ENCODE measurements at regions not wholly inside any gene's neighbourhood (a gene's known extent, or its start where the extent isn't known, plus 50 kb on each side); places are given as distances from the start of the nearest gene placed in this dataset.

DNA sequence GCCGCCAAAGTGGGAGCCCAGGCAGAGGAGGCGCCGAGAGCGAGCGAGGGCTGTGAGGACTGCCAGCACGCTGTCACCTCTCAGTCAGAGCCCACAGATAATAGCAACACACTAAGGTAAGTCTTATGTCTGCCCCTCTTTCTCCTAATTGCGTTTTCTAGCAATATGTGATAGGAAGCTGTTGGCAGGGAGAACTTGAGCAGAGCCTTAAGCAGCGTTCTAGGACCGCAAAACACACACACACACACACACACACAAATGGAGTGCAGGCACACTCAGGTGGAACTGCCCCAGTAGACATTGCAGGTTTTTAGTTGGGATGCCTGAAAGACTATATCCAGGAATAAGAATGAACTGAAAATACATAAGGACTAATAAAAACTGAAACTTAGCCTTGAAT is 1188.5 kb downstream of the NXPH1 start:
- no peak overlapping the region for H3K27ac Mint-ChIP-seq
- no peak for ATAC-seq

DNA sequence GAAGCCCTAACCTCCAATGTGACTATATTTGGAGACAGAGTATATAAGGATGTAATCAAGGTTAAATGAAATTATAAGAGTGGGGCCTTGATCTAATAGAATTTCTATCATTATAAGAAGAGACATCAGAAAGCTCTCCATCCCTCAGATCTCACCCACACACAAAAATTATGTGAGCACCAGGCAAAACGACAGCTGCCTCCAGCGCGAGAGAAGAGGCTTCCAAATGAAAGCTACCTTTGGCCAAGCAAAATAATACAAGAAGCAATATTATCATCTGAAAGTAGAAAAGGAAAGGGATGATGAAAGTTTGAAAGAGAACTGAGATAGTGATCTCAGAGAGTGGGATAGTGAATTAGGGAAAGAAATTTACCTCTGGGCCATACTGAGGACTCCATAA is 1192.5 kb downstream of the NXPH1 start:
- Mint-ChIP-seq H3K4me3 (no peak overlapping the region), H3K4me1 (no peaks in the 10 kb centered on the region), H3K27me3 (no peaks in the 10 kb centered on the region), H3K27ac (no peak overlapping the region), H3K9me3 (peaks cover 6% of the 10 kb centered on the region), H3K36me3 (ENCODE audit: low read depth) (no peaks in the 10 kb centered on the region)
- no peak for ATAC-seq
- no peak for DNase-seq

More for the DNA sequence above, 1188.5 kb downstream of the NXPH1 start:
- no peak for DNase-seq
- no peaks in the 10 kb centered on the region for H3K27me3 Mint-ChIP-seq
- no peaks in the 10 kb centered on the region for H3K36me3 Mint-ChIP-seq (ENCODE audit: low read depth)
- H3K4me1 Mint-ChIP-seq: no peaks in the 10 kb centered on the region
- peaks cover 18% of the 10 kb centered on the region for H3K9me3 Mint-ChIP-seq
- no peak overlapping the region for H3K4me3 Mint-ChIP-seq

DNA sequence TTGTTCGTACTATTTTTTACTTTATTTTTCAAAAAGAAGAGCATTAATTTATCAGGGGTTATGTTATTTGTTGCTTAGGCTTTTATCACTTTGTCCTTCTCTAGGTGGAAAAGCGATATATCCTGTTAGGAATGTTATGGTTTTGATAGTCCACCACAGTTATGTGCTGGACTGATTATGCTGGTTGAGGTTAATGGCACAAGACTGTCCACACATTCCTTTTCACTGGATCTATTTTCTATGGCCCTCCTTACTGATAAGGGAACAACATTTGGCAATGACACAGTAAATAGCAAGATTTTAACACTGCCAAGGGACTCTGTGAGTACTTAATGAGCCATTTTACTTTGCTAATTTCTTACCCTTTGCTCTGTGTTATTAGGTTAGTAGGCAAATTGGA is 1212.3 kb downstream of the NXPH1 start:
- DNase-seq (no peak), ATAC-seq (no peak)
- Mint-ChIP-seq H3K4me1 (no peaks in the 10 kb centered on the region), H3K9me3 (no peaks in the 10 kb centered on the region), H3K27me3 (no peaks in the 10 kb centered on the region), H3K4me3 (no peak overlapping the region), H3K36me3 (ENCODE audit: low read depth) (no peaks in the 10 kb centered on the region), H3K27ac (no peak overlapping the region)

DNA sequence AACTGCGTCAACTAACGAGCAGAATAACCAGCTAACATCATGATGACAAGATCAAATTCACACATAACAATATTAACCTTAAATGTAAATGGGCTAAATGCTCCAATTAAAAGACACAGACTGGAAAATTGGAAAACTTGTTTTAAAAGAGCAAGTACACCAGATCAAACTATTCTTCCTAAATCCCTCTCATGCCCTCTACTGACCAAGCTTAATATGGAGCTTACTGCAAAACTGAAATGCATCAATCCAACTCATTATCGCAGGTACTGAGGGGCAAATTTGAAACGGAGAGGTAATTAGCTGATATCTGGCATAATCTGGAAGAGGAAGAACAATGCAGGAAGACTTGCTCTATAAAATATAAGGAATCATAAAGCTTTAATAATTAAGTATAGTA is 1223.8 kb downstream of the NXPH1 start:
- DNase-seq (no peak), ATAC-seq (no peak)
- no peak overlapping the region for H3K4me3 Mint-ChIP-seq
- H3K4me1 Mint-ChIP-seq: no peaks in the 10 kb centered on the region
- peaks cover 8% of the 10 kb centered on the region for H3K9me3 Mint-ChIP-seq
- H3K27ac Mint-ChIP-seq: no peak overlapping the region
- H3K27me3 Mint-ChIP-seq: no peaks in the 10 kb centered on the region
- H3K36me3 Mint-ChIP-seq (ENCODE audit: low read depth): no peaks in the 10 kb centered on the region

DNA sequence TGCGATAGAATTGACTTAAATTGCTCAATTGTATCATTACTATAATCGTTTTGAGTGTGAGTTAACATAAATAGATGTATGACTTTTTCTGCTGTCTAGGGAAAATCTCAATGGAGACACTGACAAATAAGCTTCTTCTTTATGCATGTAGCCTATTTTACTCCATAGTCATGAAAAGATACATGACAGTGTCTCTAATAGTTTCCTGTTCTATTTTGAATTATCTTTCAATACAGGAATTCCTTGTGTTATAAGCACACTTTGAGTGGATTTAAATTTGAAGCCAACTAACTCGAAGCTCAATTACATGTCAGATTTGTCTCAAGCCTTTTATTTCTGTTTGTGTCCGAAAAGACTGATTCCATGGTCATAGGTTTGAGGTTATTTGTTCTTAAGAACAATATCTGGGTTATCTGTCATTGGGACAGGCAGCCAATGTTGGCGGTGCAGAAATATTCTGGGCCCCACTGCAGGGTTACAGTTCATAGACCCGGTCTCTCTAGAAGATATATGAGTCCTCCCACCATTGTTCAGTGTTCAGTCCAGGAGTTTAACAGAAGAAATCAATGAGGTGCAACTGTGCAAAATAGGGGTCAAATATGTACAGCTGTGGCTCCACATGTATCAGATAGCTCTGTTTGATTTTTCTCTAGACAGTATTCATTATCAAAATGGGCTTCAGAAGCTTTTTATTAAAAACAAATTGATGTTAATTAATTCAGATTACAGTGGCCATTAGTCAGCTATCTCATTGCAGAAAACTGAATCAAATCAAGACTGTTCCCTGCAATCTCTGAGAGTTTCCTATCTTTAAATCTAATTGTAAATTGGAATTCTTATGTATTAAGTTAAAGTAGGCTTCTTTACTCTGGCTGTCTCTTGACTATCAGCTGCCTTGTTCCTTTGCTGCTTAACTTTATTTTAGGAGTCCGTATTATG is 1238.8 kb downstream of the NXPH1 start:
- no peak overlapping the region for H3K27ac Mint-ChIP-seq
- H3K4me3 Mint-ChIP-seq: no peak overlapping the region
- ATAC-seq: no peak

DNA sequence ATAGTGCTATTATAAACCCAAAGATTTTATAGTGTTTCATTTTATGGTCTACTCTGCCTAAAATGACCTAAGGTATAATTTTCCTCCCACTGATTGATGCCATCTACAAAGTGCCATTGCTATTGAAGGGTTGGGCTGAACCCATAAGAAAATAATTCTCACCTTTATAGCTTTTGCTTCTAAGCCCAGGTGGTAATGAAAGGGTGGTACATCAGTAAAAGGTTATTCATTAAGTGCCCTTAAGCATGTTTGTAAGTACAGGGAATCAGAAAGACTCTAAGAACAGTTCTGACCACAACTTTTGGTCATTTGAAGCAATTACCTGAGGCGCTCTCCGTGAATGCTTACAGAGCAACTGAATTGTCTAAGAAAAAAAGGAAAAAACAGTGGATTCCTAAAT is 1247.3 kb downstream of the NXPH1 start:
- Mint-ChIP-seq H3K27ac (no peak overlapping the region), H3K4me3 (no peak overlapping the region), H3K27me3 (no peaks in the 10 kb centered on the region), H3K4me1 (no peaks in the 10 kb centered on the region), H3K36me3 (ENCODE audit: low read depth) (no peaks in the 10 kb centered on the region), H3K9me3 (peaks cover 4% of the 10 kb centered on the region)
- no peak for ATAC-seq
- DNase-seq: no peak

More for the DNA sequence above, 1238.8 kb downstream of the NXPH1 start:
- Mint-ChIP-seq H3K4me1 (no peaks in the 10 kb centered on the region), H3K36me3 (ENCODE audit: low read depth) (no peaks in the 10 kb centered on the region), H3K27me3 (no peaks in the 10 kb centered on the region), H3K9me3 (peaks cover 4% of the 10 kb centered on the region)
- no peak for DNase-seq

DNA sequence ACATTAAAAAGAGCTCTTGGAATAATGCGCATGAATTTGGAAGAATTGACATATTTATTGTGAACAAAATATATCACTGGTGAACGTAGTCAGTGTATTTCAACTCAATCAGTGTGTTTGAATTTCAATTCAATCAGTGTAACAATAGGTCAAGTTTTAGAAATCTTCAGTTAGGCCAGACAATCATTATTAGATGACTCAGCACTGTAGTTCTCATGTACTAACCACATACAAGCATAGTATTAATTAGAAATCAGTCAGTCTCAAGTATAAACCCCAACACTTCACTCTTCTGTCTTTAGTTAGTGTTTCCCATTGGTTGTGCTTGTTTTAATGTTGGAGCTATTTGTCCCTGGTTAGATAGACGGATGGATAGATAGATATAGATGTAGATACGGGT is 1247.9 kb downstream of the NXPH1 start:
- Mint-ChIP-seq H3K36me3 (ENCODE audit: low read depth) (no peaks in the 10 kb centered on the region), H3K4me1 (no peaks in the 10 kb centered on the region), H3K4me3 (no peak overlapping the region), H3K27me3 (no peaks in the 10 kb centered on the region), H3K27ac (no peak overlapping the region), H3K9me3 (peaks cover 4% of the 10 kb centered on the region)
- DNase-seq (no peak), ATAC-seq (no peak)

DNA sequence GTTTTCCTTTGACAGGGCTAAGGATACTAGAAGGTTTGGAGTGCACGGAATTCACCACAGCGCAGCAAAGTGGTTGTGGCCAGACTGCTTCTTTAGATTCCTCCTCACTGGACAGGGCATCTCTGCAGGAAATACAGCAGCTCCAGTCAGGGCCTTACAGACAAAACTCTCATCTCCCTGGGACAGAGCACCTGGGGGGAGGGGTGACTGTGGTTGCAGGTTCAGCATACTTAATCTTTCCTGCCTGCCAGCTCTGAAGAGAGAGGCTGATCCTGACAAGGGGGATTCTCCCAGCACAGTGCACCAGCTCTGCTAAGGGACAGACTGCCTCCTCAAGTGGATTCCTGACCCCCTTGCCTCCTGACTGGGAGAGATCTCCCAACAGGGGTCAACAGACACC is 1257.9 kb downstream of the NXPH1 start:
- Mint-ChIP-seq H3K4me1 (no peaks in the 10 kb centered on the region), H3K27me3 (no peaks in the 10 kb centered on the region), H3K27ac (no peak overlapping the region), H3K36me3 (ENCODE audit: low read depth) (no peaks in the 10 kb centered on the region), H3K9me3 (peaks cover 19% of the 10 kb centered on the region), H3K4me3 (no peak overlapping the region)
- ATAC-seq (no peak), DNase-seq (no peak)

DNA sequence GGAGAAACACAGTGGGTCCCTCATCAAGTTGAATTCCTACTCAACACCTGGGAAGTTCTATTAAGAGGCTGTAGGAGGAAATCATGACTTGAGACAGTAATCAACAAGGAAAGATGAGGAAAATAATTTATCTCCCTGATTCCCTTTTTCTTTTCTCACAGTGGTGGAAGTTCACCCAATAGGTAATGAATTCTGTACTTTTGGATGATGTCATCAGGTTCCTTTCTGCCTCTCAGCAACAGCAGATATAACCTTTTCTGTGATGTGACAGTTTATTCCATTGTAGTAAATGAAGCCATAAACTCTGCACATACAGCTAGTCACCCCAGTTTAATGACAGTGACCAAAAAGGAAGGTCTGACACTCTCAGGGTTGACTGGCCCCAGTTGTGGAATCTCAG is 1265.0 kb downstream of the NXPH1 start:
- Mint-ChIP-seq H3K27me3 (no peaks in the 10 kb centered on the region), H3K36me3 (ENCODE audit: low read depth) (no peaks in the 10 kb centered on the region), H3K9me3 (peaks cover 4% of the 10 kb centered on the region), H3K27ac (no peak overlapping the region), H3K4me3 (no peak overlapping the region), H3K4me1 (no peaks in the 10 kb centered on the region)
- no peak for DNase-seq
- no peak for ATAC-seq

DNA sequence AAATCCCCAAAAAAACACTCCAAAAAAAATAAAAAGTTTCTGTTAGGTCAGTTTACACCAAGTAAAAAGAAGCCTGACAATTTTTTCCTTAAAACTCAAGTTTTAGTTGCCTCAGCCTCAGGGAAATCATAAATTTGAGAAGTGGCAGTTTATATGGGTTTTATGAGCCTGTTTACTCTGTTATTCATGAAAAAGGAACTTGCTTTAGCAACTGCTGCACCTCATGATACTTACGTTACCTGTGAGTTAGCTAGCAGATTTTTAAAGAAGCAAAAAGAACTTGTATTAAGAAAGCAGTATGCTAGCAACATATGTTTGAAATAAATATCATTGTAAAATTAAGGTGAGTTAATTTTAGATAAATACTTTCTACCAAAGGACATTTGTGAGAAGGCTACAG is 1264.5 kb upstream of the PHF14 start:
- no peak for DNase-seq
- no peaks in the 10 kb centered on the region for H3K4me1 Mint-ChIP-seq
- no peak overlapping the region for H3K4me3 Mint-ChIP-seq
- no peak overlapping the region for H3K27ac Mint-ChIP-seq
- H3K27me3 Mint-ChIP-seq: no peaks in the 10 kb centered on the region
- no peaks in the 10 kb centered on the region for H3K36me3 Mint-ChIP-seq (ENCODE audit: low read depth)
- H3K9me3 Mint-ChIP-seq: no peaks in the 10 kb centered on the region
- no peak for ATAC-seq

DNA sequence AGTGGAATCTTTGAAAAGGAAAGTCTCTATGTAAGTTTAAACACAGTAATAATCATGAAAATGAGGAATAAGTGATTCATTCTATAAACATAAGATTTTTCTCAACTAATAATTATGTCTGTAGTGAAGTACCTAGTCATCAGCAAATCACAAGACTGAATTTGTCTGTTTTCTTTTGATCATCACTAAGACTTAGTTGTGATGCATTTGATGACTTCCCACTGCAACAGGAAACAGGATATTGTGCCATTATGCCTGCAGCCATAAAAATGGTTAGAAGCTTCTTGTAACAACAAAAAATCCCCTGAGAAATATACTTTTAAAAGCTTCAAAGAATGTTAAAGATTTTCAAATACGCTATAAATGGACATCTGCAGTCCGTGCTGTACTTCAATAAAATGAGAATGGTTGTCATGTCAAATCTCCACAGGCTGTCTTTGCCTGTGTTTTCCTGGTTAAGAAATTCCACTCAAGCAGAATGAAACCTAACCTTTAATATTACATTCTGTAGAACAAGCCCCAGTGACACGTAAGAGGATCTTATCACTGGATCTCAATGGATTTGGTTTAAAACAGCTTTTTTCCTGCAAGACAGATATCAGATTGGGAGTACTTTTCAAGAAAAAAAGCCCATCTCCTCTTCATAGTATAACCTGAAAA is 1262.3 kb upstream of the PHF14 start:
- no peak for ATAC-seq

DNA sequence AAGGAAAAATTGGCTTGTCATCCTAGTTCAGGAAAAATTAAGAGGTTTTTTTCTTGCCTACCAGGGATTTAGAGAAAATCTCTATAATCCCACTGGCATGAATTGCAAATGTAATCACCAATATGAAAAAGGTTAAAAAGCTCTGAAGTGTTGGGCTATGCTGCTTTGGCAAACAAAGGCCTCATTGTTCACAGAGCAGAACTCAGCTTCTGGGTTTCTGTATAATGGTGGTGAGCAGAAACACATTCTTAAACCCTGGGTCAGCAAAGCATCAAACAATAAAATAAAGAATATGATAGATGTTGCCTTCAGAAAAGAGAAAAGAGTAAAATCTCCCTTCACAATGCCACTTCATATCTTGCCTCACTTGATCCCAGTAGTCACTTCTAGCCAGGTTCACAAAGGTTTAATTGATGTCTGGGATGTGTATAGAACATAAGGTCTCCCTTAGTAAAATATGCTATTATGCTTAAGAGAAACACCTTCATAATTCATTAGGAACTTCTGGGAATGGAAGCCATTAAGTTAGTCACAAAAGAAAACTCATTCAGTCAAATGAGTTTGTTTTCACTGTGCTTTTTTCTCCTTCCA is 1255.5 kb upstream of the PHF14 start:
- H3K27ac Mint-ChIP-seq: no peak overlapping the region
- H3K9me3 Mint-ChIP-seq: peaks cover 13% of the 10 kb centered on the region
- no peaks in the 10 kb centered on the region for H3K27me3 Mint-ChIP-seq
- DNase-seq (no peak), ATAC-seq (no peak)
- no peaks in the 10 kb centered on the region for H3K36me3 Mint-ChIP-seq (ENCODE audit: low read depth)
- H3K4me1 Mint-ChIP-seq: no peaks in the 10 kb centered on the region
- H3K4me3 Mint-ChIP-seq: no peak overlapping the region

More for the DNA sequence above, 1262.3 kb upstream of the PHF14 start:
- Mint-ChIP-seq H3K4me1 (no peaks in the 10 kb centered on the region), H3K4me3 (no peak overlapping the region), H3K27me3 (no peaks in the 10 kb centered on the region), H3K9me3 (no peaks in the 10 kb centered on the region), H3K36me3 (ENCODE audit: low read depth) (no peaks in the 10 kb centered on the region), H3K27ac (no peak overlapping the region)
- DNase-seq: no peak

DNA sequence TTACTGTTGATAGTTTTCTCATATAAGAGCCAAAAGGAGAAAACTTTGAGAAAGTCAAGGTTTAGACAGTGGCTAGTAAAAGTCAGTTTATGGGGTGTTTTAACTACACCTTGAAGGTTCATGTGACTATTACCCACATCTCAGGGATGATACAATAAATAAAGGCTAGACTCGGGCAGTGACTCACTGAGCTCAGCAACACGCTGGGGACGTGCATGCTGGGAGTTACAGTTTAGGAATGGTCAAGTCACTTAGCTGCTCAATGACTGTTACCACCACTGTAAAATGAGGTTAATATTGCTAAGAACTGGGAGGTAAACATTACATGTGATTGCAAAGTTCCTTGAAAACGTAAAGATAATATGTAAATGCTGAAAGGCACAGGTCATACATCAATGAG is 1254.4 kb upstream of the PHF14 start:
- ATAC-seq (no peak), DNase-seq (no peak)
- H3K27me3 Mint-ChIP-seq: no peaks in the 10 kb centered on the region
- no peaks in the 10 kb centered on the region for H3K36me3 Mint-ChIP-seq (ENCODE audit: low read depth)
- H3K27ac Mint-ChIP-seq: no peak overlapping the region
- no peaks in the 10 kb centered on the region for H3K4me1 Mint-ChIP-seq
- peaks cover 13% of the 10 kb centered on the region for H3K9me3 Mint-ChIP-seq
- H3K4me3 Mint-ChIP-seq: no peak overlapping the region

DNA sequence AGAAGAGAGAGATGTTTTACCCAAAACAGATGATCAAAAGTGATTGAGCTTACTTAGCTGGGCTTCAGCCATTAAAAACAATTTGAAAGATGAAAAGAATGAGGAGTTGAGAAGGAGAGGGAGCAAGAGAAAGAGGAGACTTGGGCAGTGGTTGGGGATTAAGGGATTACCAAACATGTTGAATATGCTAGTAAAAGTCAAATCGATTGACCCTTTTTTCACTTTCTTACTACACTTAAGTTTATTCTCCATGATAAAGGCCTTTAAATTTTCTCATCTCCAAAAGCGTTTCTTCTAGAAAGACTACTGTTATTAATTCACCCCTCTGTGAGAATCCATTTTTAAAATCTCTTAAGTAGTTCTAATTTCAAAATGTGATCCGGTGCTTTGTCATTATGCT is 1254.0 kb upstream of the PHF14 start:
- H3K36me3 Mint-ChIP-seq (ENCODE audit: low read depth): no peaks in the 10 kb centered on the region
- DNase-seq (no peak), ATAC-seq (no peak)
- H3K27ac Mint-ChIP-seq: no peak overlapping the region
- peaks cover 13% of the 10 kb centered on the region for H3K9me3 Mint-ChIP-seq
- no peak overlapping the region for H3K4me3 Mint-ChIP-seq
- H3K4me1 Mint-ChIP-seq: no peaks in the 10 kb centered on the region
- H3K27me3 Mint-ChIP-seq: no peaks in the 10 kb centered on the region
